ENCODE measurements at regions not wholly inside any gene's neighbourhood (a gene's known extent, or its start where the extent isn't known, plus 50 kb on each side); places are given as distances from the start of the nearest gene placed in this dataset.

DNA sequence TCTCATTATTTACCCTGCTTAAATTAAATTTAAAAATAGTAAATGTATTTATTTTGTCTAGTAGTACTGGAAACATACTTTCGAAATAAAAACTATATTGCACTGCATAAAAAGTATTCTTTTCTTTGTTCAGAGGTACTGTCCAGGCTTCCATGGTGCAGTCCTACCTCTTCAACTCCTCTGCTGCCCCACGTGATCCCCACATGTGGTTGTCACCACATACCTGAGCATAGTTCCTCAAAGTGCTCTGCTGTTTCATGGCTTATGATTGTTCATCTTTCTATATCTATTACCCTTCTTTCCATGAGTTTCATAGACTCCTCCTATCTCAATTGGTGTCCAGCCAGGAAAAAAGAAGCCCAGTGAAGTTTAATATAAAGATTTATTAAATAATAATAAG, 317.5 kb upstream of the OR4E1 start:
- no peak for FAIRE-seq
- TF ChIP-seq, protein P1, sequence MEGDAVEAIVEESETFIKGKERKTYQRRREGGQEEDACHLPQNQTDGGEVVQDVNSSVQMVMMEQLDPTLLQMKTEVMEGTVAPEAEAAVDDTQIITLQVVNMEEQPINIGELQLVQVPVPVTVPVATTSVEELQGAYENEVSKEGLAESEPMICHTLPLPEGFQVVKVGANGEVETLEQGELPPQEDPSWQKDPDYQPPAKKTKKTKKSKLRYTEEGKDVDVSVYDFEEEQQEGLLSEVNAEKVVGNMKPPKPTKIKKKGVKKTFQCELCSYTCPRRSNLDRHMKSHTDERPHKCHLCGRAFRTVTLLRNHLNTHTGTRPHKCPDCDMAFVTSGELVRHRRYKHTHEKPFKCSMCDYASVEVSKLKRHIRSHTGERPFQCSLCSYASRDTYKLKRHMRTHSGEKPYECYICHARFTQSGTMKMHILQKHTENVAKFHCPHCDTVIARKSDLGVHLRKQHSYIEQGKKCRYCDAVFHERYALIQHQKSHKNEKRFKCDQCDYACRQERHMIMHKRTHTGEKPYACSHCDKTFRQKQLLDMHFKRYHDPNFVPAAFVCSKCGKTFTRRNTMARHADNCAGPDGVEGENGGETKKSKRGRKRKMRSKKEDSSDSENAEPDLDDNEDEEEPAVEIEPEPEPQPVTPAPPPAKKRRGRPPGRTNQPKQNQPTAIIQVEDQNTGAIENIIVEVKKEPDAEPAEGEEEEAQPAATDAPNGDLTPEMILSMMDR (IDR thresholded peaks at IDR 0.05; ENCODE audit: insufficient read depth, missing control alignments) = no peak
- no peak for DNase-seq (ENCODE audit: insufficient read length, low spot score)

- TF ChIP-seq, protein P1 (IDR thresholded peaks at IDR 0.05; ENCODE audit: insufficient read depth, missing control alignments) = peak; percentile 11
- DNase-seq (ENCODE audit: insufficient read length, low spot score) (no peak), FAIRE-seq (no peak)
Measured at GRCh38 chr14:21990116-21990515, 316.5 kb upstream of the OR4E1 start.

DNA sequence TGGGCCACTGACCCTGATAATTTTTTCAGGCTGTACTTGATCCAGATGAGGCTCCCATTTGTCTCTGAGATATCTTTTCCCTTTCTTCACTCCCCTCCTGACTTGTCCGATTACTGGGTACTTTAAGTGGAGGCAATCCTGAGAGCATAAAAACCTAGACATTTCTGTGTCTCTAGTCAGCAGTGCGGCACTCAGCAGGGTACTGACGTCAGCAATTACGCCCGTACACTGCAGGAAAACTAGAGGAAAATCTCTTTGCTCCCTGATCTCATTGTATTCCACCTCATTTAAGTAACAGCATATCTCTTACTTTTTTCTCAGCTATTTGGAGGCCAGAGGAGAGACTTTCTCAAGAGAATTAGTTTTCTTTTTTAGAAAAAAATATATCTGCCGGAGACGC, 315.5 kb upstream of the OR4E1 start:
- FAIRE-seq = no peak
- TF ChIP-seq, protein P1 (IDR thresholded peaks at IDR 0.05; ENCODE audit: insufficient read depth, missing control alignments) = no peak
- no peak for DNase-seq (ENCODE audit: insufficient read length, low spot score)

DNA sequence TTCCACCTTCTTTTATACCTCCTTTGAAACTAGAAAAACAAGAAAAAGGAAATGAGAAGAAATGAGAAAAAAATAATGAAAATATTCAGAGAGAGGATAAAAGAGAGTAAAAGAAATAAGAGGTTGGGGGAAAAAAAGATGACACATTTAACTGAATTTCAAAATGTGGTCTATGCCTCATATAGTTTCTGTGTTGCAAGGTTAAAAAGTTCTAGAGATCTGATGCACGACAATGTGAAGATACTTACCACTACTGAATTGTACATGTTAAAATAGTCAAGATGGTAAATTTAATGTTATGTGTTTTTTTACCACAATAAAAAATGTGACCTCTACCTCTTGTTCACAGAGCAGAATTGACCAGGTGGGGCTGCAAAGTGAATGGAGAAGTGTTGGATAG, 314.8 kb upstream of the OR4E1 start:
- TF ChIP-seq, protein P1 (IDR thresholded peaks at IDR 0.05; ENCODE audit: insufficient read depth, missing control alignments) = no peak
- no peak for DNase-seq (ENCODE audit: insufficient read length, low spot score)
- FAIRE-seq = no peak

DNA sequence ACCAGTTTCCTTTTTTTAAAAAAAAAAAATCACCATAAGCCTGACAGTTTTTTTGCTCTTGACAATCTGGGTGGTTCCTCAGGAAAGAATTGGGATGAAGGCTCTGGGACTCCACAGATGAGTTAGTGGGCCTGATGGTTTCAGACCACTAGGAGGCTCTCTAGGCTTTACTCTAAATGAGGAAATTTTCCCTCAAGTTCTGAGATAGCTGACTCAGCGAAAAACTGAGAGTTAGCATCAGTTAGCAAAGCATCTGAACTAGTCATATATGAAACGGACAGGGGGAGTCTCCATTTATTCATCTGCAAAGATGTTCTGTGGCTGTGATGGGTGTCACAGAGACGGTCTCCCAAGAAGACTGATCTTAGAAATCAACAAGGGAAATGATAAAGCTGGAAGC, 314.3 kb upstream of the OR4E1 start:
- DNase-seq (ENCODE audit: insufficient read length, low spot score) (no peak), FAIRE-seq (no peak)
- TF ChIP-seq, protein P1 (IDR thresholded peaks at IDR 0.05; ENCODE audit: insufficient read depth, missing control alignments) = peak; percentile 29

GRCh38 chr14:21985081-21985480, 311.5 kb upstream of the OR4E1 start:
- DNase-seq (ENCODE audit: insufficient read length, low spot score) (no peak), FAIRE-seq (no peak)
- TF ChIP-seq, protein P1 (IDR thresholded peaks at IDR 0.05; ENCODE audit: insufficient read depth, missing control alignments) = no peak

DNA sequence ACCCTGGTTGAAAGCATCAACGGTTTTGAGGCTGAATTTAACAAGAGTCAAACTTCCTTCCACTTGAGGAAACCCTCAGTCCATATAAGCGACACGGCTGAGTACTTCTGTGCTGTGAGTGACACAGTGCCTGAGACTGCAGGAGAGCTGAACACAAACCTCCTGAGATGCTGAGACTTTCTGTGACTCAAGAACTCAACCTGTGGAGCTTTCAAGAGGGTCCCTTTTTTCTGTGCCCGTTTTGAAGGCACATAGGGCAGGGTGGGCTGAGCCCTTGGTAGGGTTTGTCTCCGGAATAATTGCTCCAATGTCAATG, 305.3 kb upstream of the OR4E1 start:
- TF ChIP-seq, protein P1 (IDR thresholded peaks at IDR 0.05; ENCODE audit: insufficient read depth, missing control alignments) = no peak
- DNase-seq (ENCODE audit: insufficient read length, low spot score) = no peak
- no peak for FAIRE-seq

Measured in D721Med (cell line).